Caco-2 (cell line): ENCODE measurements at regions not wholly inside any gene's neighbourhood (a gene's known extent, or its start where the extent isn't known, plus 50 kb on each side); places are given as distances from the start of the nearest gene placed in this dataset.

ENCODE experiments used
- BruUV-seq: library from RNA; stranded (reverse); fragments of 400-500 nt; replicated peaks from 2 replicates; lab custom pipeline; 2021; lab: Mats Ljungman, UMichigan
- CTCF ChIA-PET: fragments of 300-600 bp; sonication (Branson Sonifier 250); formaldehyde crosslinking; loops from one replicate; lab custom pipeline; 2022; ENCODE audit warnings: antibody characterized with exemption; lab: Charles Lee
- POLR2A ChIA-PET: fragments of 300-600 bp; sonication (Branson Sonifier 250); formaldehyde crosslinking; loops from one replicate; lab custom pipeline; 2022; ENCODE audit warnings: antibody characterized with exemption; lab: Charles Lee
- DNase-seq, 2 experiments: peaks; one replicate each; pipeline versions ENCODE4 v3.0.0 to v3.0.0-alpha.2; 2020 to 2022
- H3K27me3 ChIP-seq: replicated peaks from 2 replicates; pipeline ENCODE4 v1.6.0; 2011; ENCODE audit warnings: low read length; ENCODE audit not compliant: control insufficient read depth, insufficient read depth
- H3K36me3 ChIP-seq: 2 replicates; pipeline ENCODE4 v1.5.1; 2011; ENCODE audit warnings: low read length; ENCODE audit not compliant: control insufficient read depth, insufficient read depth
- H3K4me1 ChIP-seq: fragments of 250-450 bp; sonication (Bioruptor Pico); 2 replicates; pipeline ENCODE4 v1.5.1; 2020; ENCODE audit warnings: mild to moderate bottlenecking
- H3K4me3 ChIP-seq: 2 replicates; pipeline ENCODE4 v1.5.1; 2011; ENCODE audit warnings: low read depth, mild to moderate bottlenecking, control low read depth, low read length
- H3K9me3 ChIP-seq: fragments of 250-450 bp; sonication (Bioruptor Pico); 2 replicates; pipeline ENCODE4 v1.5.1; 2020; ENCODE audit warnings: mild to moderate bottlenecking, moderate library complexity
- H3K27ac Mint-ChIP-seq: one replicate; pipeline ENCODE4 v1.8.0; 2022; ENCODE audit warnings: mixed read lengths; ENCODE audit not compliant: unreplicated experiment
- H3K27me3 Mint-ChIP-seq: one replicate; pipeline ENCODE4 v1.8.0; 2022; ENCODE audit warnings: mixed read lengths; ENCODE audit not compliant: insufficient read depth, unreplicated experiment
- H3K36me3 Mint-ChIP-seq: one replicate; pipeline ENCODE4 v1.8.0; 2022; ENCODE audit warnings: mild to moderate bottlenecking, mixed read lengths; ENCODE audit not compliant: insufficient read depth, unreplicated experiment
- H3K4me1 Mint-ChIP-seq: one replicate; pipeline ENCODE4 v1.8.0; 2022; ENCODE audit warnings: low read depth, mixed read lengths; ENCODE audit not compliant: unreplicated experiment
- H3K4me3 Mint-ChIP-seq: one replicate; pipeline ENCODE4 v1.8.0; 2022; ENCODE audit warnings: mild to moderate bottlenecking, moderate library complexity, mixed read lengths; ENCODE audit not compliant: unreplicated experiment
- H3K9me3 Mint-ChIP-seq: one replicate; pipeline ENCODE4 v1.8.0; 2022; ENCODE audit warnings: mixed read lengths; ENCODE audit not compliant: unreplicated experiment
- intact Hi-C: fragments of 100-400 bp; cut with micrococcal nuclease; formaldehyde crosslinking; loops from one replicate; pipeline ENCODE4 v1.10.0; 2022; ENCODE audit not compliant: unreplicated experiment
- TF ChIP-seq, protein P1 (sequence below), 2 experiments: fragments of 200-600 bp in 1 of 2; IDR thresholded peaks; 1 replicate in 1 of 2; 2 replicates in 1 of 2; pipeline versions ENCODE4 v1.5.1 to v1.8.0; 2011 to 2022; ENCODE audit warnings: antibody characterized with exemption in 1 of 2, control low read depth in 1 of 2, inconsistent platforms in 1 of 2, low read depth in 1 of 2, low read length in 1 of 2, mild to moderate bottlenecking in 1 of 2, moderate library complexity in 1 of 2; ENCODE audit not compliant: insufficient read depth in 1 of 2, severe bottlenecking in 1 of 2, unreplicated experiment in 1 of 2

DNA sequence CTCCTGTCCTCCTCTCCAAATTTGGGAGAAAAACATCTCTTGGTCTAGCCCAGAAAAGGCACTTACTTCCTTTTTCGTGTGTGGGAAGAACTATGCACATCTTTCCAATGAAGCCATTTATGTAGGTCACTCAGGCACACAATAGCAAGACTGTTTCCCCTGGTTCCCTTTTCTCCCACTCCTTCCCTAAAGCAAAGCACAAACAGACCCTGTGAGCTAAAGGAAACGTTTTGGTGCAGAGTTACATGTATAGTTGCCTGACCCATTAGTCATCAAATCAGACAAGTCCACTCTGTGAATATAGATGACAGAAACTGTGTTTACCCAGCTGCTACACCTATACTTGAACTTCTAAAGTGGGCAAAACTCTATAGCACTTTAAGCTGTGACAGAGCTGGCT is 474.6 kb downstream of the COL12A1 start:
- H3K27me3 Mint-ChIP-seq = peaks cover 2% of the 10 kb centered on the region
- no peaks in the 10 kb centered on the region for H3K4me1 Mint-ChIP-seq
- H3K36me3 Mint-ChIP-seq = no peaks in the 10 kb centered on the region
- intact Hi-C loops = no loop called here
- POLR2A ChIA-PET = no interaction called here
- CTCF ChIA-PET = no interaction called here
- TF ChIP-seq, protein P1, sequence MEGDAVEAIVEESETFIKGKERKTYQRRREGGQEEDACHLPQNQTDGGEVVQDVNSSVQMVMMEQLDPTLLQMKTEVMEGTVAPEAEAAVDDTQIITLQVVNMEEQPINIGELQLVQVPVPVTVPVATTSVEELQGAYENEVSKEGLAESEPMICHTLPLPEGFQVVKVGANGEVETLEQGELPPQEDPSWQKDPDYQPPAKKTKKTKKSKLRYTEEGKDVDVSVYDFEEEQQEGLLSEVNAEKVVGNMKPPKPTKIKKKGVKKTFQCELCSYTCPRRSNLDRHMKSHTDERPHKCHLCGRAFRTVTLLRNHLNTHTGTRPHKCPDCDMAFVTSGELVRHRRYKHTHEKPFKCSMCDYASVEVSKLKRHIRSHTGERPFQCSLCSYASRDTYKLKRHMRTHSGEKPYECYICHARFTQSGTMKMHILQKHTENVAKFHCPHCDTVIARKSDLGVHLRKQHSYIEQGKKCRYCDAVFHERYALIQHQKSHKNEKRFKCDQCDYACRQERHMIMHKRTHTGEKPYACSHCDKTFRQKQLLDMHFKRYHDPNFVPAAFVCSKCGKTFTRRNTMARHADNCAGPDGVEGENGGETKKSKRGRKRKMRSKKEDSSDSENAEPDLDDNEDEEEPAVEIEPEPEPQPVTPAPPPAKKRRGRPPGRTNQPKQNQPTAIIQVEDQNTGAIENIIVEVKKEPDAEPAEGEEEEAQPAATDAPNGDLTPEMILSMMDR (IDR thresholded peaks at IDR 0.05; ENCODE audit: insufficient read depth in 1 of 2, low read depth in 1 of 2, low read length in 1 of 2, severe bottlenecking in 1 of 2, unreplicated experiment in 1 of 2) = no peak
- Histone ChIP-seq H3K4me3 (no peak overlapping the region), H3K36me3 (no peaks in the 10 kb centered on the region), H3K4me1 (no peaks in the 10 kb centered on the region), H3K9me3 (no peaks in the 10 kb centered on the region), H3K27me3 (no peaks in the 10 kb centered on the region)
- H3K9me3 Mint-ChIP-seq = peaks cover 6% of the 10 kb centered on the region
- no TSS peak for BruUV-seq
- DNase-seq = no peak
- no peak overlapping the region for H3K4me3 Mint-ChIP-seq
- no peak overlapping the region for H3K27ac Mint-ChIP-seq

DNA sequence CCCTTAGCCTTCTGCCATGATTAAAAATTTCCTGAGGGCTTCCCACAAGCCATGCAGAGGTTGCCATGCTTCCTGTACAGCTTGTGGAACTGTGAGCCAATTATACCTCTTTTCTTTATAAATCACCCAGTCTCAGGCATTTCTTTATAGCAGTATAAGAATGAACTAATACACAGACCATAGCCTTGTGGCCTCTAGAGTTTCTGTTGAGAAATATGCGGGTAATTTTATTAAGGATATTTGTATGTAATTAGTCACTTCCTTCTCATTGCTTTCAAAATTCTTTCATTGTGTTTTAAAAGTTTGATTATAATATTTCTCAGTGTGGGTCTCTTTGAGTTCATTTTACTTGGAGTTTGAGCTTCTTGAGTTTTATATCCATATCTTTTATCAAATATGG is 484.9 kb downstream of the COL12A1 start:
- intact Hi-C loops = no loop called here
- Mint-ChIP-seq H3K4me3 (no peak overlapping the region), H3K9me3 (no peaks in the 10 kb centered on the region), H3K27ac (no peak overlapping the region), H3K36me3 (no peaks in the 10 kb centered on the region), H3K27me3 (no peaks in the 10 kb centered on the region), H3K4me1 (no peaks in the 10 kb centered on the region)
- H3K4me1 ChIP-seq = no peaks in the 10 kb centered on the region
- no peak for DNase-seq
- H3K27me3 ChIP-seq = no peaks in the 10 kb centered on the region
- BruUV-seq = no TSS peak
- no peak overlapping the region for H3K4me3 ChIP-seq
- H3K9me3 ChIP-seq = no peaks in the 10 kb centered on the region
- H3K36me3 ChIP-seq = no peaks in the 10 kb centered on the region
- CTCF ChIA-PET = no interaction called here
- TF ChIP-seq, protein P1 (IDR thresholded peaks at IDR 0.05; ENCODE audit: insufficient read depth in 1 of 2, low read depth in 1 of 2, low read length in 1 of 2, severe bottlenecking in 1 of 2, unreplicated experiment in 1 of 2) = no peak
- POLR2A ChIA-PET = no interaction called here

DNA sequence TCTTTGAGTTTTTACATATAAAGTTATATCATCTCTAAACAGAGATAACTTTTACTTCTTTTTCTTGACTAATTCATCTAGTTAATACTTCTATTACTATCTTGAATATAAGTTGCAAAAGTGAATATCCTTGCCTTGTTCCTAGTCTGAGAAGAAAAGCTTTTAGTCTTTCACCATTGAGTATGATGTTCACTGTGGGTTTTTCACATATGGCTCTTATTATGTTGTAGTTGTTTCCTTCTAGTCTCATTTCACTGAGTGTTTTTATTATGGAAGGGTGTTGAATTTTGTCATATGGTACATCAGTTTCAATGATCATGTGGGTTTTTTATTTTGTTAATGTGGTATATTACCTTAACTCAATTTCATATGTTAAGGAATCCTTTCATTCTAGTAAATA is 488.3 kb downstream of the COL12A1 start:
- no peak overlapping the region for H3K27ac Mint-ChIP-seq
- no TSS peak for BruUV-seq

More for the DNA sequence above, 488.3 kb downstream of the COL12A1 start:
- Mint-ChIP-seq H3K9me3 (no peaks in the 10 kb centered on the region), H3K36me3 (no peaks in the 10 kb centered on the region), H3K4me1 (no peaks in the 10 kb centered on the region), H3K27me3 (no peaks in the 10 kb centered on the region), H3K4me3 (no peak overlapping the region)
- ChIA-PET POLR2A (no interaction called here), CTCF (no interaction called here)
- intact Hi-C loops = no loop called here
- Histone ChIP-seq H3K27me3 (no peaks in the 10 kb centered on the region), H3K4me3 (no peak overlapping the region), H3K4me1 (no peaks in the 10 kb centered on the region), H3K9me3 (no peaks in the 10 kb centered on the region), H3K36me3 (no peaks in the 10 kb centered on the region)
- no peak for DNase-seq
- TF ChIP-seq, protein P1 (IDR thresholded peaks at IDR 0.05; ENCODE audit: insufficient read depth in 1 of 2, low read depth in 1 of 2, low read length in 1 of 2, severe bottlenecking in 1 of 2, unreplicated experiment in 1 of 2) = no peak
